ENCODE measurements at regions not wholly inside any gene's neighbourhood (a gene's known extent, or its start where the extent isn't known, plus 50 kb on each side); places are given as distances from the start of the nearest gene placed in this dataset.
"Not testable (repeated sequence)": the region's sequence is repeated elsewhere in the genome, so short reads cannot be mapped to it uniquely, and the experiment has no call there.

DNA sequence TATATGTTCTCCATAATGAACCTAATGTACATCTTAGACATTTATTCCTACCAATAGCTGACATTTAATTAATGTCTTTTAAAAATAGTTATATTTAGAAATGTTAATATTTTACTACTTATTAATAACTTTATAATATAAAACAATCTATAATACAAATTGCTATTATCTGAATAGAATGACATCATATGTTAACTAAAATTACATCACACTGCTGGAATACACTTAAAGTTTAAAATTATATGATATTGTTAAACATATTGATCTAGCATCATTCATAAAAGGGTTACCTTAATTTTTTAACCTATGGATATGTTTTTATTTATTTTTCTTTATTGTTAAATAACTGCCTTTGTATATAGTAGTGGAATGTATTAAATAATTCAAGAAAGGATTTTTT, 660.2 kb upstream of the ADGRB3 start:
- H3K4me3 ChIP-seq (ENCODE audit: low read depth, low read length) = no peak overlapping the region
- TF ChIP-seq, protein P1, sequence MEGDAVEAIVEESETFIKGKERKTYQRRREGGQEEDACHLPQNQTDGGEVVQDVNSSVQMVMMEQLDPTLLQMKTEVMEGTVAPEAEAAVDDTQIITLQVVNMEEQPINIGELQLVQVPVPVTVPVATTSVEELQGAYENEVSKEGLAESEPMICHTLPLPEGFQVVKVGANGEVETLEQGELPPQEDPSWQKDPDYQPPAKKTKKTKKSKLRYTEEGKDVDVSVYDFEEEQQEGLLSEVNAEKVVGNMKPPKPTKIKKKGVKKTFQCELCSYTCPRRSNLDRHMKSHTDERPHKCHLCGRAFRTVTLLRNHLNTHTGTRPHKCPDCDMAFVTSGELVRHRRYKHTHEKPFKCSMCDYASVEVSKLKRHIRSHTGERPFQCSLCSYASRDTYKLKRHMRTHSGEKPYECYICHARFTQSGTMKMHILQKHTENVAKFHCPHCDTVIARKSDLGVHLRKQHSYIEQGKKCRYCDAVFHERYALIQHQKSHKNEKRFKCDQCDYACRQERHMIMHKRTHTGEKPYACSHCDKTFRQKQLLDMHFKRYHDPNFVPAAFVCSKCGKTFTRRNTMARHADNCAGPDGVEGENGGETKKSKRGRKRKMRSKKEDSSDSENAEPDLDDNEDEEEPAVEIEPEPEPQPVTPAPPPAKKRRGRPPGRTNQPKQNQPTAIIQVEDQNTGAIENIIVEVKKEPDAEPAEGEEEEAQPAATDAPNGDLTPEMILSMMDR (IDR thresholded peaks at IDR 0.05; ENCODE audit: borderline replicate concordance, insufficient read depth, low read depth, low read length) = no peak

DNA sequence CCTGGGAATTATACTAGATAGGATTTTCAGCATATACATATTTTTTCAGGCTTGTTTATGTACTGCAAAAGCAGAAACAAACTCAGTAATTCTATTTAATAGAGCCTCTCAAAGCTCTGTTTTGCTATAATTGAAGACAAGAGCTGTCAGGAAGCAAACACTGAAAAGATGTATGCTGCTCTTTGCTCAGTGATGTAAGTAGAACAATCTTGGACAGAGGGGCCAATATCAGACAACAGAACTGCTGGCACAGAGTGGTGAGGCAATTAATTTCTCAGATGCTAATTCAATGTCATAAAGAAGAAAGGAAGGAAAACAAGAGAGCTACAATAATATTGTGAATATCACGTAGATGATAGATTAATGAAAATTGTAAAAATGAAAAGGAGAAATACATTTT, 663.3 kb upstream of the ADGRB3 start:
- no peak overlapping the region for H3K4me3 ChIP-seq (ENCODE audit: low read depth, low read length)
- TF ChIP-seq, protein P1 (IDR thresholded peaks at IDR 0.05; ENCODE audit: borderline replicate concordance, insufficient read depth, low read depth, low read length) = no peak

DNA sequence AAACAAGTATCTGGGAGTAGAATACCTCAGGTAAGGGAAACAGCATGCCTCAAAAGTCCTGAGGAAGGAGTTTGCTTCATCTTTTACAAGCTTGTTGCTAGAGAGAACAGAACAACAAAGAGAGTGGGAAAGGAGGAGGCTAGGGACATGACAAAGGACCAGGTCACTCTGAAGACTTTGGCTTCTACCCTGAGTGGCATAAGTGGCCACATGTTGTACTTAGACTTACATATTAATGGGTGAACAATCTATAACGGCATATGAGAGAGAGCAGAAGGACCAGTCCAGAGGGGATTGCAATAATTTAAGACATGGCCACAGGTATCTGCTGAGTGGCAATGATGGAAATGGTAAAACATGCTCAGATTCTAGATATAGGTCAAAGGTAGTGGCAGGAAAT, 668.3 kb upstream of the ADGRB3 start:
- no peak overlapping the region for H3K4me3 ChIP-seq (ENCODE audit: low read depth, low read length)
- TF ChIP-seq, protein P1 (IDR thresholded peaks at IDR 0.05; ENCODE audit: borderline replicate concordance, insufficient read depth, low read depth, low read length) = no peak

DNA sequence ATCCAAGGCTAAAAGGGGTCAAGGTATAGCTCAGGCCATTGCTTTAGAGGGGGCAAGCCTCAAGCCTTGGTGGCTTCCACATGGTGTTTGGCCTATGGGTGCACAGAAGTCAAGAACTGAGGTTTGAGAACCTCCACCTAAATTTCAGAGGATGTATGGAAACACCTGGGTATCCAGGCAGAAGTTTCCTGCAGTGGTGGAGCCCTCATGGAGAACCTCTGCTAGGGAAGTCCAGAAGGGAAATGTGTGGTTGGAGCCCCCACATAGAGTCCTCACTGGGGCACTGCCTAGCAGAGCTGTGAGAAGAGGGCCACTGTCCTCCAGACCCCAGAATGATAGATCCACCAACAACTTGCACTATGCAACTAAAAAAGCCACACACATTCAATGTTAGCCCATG, 678.7 kb upstream of the ADGRB3 start:
- TF ChIP-seq, protein P1 (IDR thresholded peaks at IDR 0.05; ENCODE audit: borderline replicate concordance, insufficient read depth, low read depth, low read length) = no peak
- no peak overlapping the region for H3K4me3 ChIP-seq (ENCODE audit: low read depth, low read length)

DNA sequence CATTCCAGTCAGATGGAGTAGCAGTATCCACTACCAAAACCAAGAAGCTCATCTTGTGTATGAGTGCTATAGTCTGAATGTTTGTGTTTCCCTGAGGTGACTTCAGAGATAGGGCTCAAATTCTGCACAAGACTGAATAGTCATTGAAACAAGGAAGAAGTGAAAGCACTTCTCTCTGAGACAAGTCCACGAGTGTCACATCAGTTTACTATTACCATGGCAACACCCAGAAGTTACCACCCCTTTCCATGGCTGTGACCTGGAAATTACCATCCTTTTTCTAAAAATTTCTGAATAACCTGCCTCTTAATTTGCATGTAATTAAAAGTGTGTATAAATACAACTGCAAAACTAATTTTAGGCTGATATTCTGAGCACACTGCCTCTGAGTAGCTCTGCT, 682.1 kb upstream of the ADGRB3 start:
- TF ChIP-seq, protein P1 (IDR thresholded peaks at IDR 0.05; ENCODE audit: borderline replicate concordance, insufficient read depth, low read depth, low read length) = no peak
- no peak overlapping the region for H3K4me3 ChIP-seq (ENCODE audit: low read depth, low read length)

DNA sequence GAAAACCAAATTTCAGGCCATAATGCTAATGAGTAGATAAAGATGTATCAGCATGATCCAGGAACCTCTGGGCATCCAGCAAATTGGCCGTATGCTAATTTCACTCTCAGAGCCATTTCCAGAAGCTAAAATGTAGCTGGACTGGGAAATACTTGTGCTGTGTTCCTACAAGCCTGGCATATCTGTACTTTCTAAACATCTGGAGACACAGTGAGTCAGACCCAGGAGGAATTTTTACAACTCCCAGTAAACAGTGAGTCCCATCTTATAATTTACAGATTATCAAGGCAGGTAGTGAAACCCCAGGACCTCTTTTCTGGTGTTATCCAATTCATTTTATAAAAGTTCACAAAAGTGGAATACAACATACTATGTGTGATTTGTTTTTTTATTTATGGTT, 683.0 kb upstream of the ADGRB3 start:
- TF ChIP-seq, protein P1 (IDR thresholded peaks at IDR 0.05; ENCODE audit: borderline replicate concordance, insufficient read depth, low read depth, low read length) = no peak
- H3K4me3 ChIP-seq (ENCODE audit: low read depth, low read length) = no peak overlapping the region

DNA sequence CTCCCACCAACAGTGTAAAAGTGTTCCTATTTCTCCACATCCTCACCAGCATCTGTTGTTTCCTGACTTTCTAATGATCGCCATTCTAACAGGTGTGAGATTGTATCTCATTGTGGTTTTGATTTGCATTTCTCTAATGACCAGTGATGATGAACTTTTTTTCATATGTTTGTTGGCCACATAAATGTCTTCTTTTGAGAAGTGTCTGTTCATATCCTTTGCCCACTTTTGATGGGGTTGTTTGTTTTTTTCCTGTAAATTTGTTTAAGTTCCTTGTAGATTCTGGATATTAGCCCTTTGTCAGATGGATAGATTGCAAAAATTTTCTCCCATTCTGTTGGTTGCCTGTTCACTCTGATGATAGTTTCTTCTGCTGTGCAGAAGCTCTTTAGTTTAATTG, 687.3 kb upstream of the ADGRB3 start:
- H3K4me3 ChIP-seq (ENCODE audit: low read depth, low read length) = not testable (repeated sequence)

DNA sequence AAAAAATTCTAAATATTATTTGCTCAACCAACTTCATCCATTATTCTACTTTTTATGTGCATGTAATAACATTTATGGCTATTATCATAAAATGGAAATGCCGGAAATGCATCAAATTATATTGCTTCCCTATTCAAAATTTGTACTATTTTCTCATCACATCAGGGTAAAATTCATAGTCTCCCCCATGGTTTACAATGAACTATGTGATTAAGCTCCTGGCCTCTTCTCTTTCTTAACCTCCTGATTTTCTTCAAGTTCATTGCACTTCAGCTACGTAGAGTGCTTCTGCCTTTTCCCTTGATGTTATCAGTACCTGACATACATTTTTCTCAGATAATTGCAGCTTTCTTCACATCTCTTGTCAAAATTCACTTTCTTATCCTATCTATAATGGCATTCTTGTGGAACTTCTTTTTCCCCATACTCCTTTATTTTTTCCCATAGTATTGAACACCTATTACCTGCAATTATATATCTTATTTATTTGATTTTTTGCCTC, 699.1 kb upstream of the ADGRB3 start:
- no peak overlapping the region for H3K4me3 ChIP-seq (ENCODE audit: low read depth, low read length)
- TF ChIP-seq, protein P1 (IDR thresholded peaks at IDR 0.05; ENCODE audit: borderline replicate concordance, insufficient read depth, low read depth, low read length) = no peak

Measured in GM12875 (cell line).